HCT116 (cell line): ENCODE measurements at regions not wholly inside any gene's neighbourhood (a gene's known extent, or its start where the extent isn't known, plus 50 kb on each side); places are given as distances from the start of the nearest gene placed in this dataset.

Source experiments
- ATAC-seq: fragments of 200-7000 bp; cut with Tn5 transposase; 2 replicates; pipeline ENCODE4 v1.9.1; 2020; ENCODE audit warnings: mild to moderate bottlenecking, moderate library complexity
- BruUV-seq: library from RNA; stranded (reverse); fragments of 400-500 nt; replicated peaks from 2 replicates; lab custom pipeline; 2021; lab: Mats Ljungman, UMichigan
- CTCF ChIA-PET: fragments of 300-600 bp; sonication (Branson Sonifier 250); formaldehyde crosslinking; loops from one replicate; lab custom pipeline; 2021; ENCODE audit warnings: antibody characterized with exemption; lab: Charles Lee
- POLR2A ChIA-PET: fragments of 300-600, 350-600 bp; sonication (Branson Sonifier 250); formaldehyde crosslinking; loops from one replicate; lab custom pipeline; 2021; ENCODE audit warnings: antibody characterized with exemption; lab: Charles Lee
- RAD21 ChIA-PET, 2 experiments: fragments of 300-600 bp; sonication (Branson Sonifier 250); formaldehyde crosslinking; loops; one replicate each; lab custom pipeline; 2023; ENCODE audit warnings: low total read pairs in 2 of 2; ENCODE audit not compliant: uncharacterized antibody in 2 of 2, unreplicated experiment in 2 of 2, low non-redundant PET in 1 of 2; lab: Charles Lee
- DNase-seq: peaks from one replicate; pipeline ENCODE4 v3.0.0-alpha.2; 2010; ENCODE audit warnings: low read depth, low spot score
- H2AFZ ChIP-seq: fragments of 200-600 bp; shearing (Covaris generic), sonication (generic); 2 replicates; pipeline ENCODE4 v1.6.1; 2017; ENCODE audit warnings: low read depth, mixed run types, mixed read lengths, antibody characterized with exemption, low read length; ENCODE audit not compliant: poor library complexity, severe bottlenecking
- H3K27ac ChIP-seq: 2 replicates; pipeline ENCODE4 v1.5.1; 2012; ENCODE audit warnings: low read depth, low read length
- H3K27me3 ChIP-seq: fragments of 200-600 bp; sonication (generic); 2 replicates; pipeline ENCODE4 v1.6.1; 2016; ENCODE audit warnings: mixed run types, low read length, mixed read lengths; ENCODE audit not compliant: insufficient read depth
- H3K36me3 ChIP-seq, 2 experiments: fragments of 200-500 bp in 1 of 2; fragments of 200-600 bp in 1 of 2; sonication (Bioruptor generic) in 1 of 2; sonication (generic) in 1 of 2; 2 replicates each; pipeline versions ENCODE4 v1.5.1 to v1.6.1; 2014 to 2016; ENCODE audit warnings: low read length in 2 of 2, inconsistent platforms in 1 of 2, mixed read lengths in 1 of 2, mixed run types in 1 of 2; ENCODE audit not compliant: insufficient read depth in 2 of 2, control insufficient read depth in 1 of 2
- H3K4me1 ChIP-seq, 2 experiments: fragments of 200-600 bp in 1 of 2; sonication (generic) in 1 of 2; 2 replicates each; pipeline versions ENCODE4 v1.5.1 to v1.6.1; 2012 to 2017; ENCODE audit warnings: low read length in 2 of 2, inconsistent platforms in 1 of 2, mild to moderate bottlenecking in 1 of 2, mixed read lengths in 1 of 2, mixed run types in 1 of 2, moderate library complexity in 1 of 2; ENCODE audit not compliant: insufficient read depth in 2 of 2, control insufficient read depth in 1 of 2
- H3K4me2 ChIP-seq: fragments of 200-600 bp; sonication (generic); 2 replicates; pipeline ENCODE4 v1.6.1; 2017; ENCODE audit warnings: mixed run types, low read length, mixed read lengths
- H3K4me3 ChIP-seq, 2 experiments: fragments of 200-600 bp in 1 of 2; sonication (generic) in 1 of 2; replicated peaks in 1 of 2; 2 replicates each; pipeline ENCODE4 v1.5.1; 2011 to 2016; ENCODE audit warnings: low read length in 2 of 2, control low read depth in 1 of 2, low read depth in 1 of 2, mild to moderate bottlenecking in 1 of 2, mixed read lengths in 1 of 2, mixed run types in 1 of 2
- H3K79me2 ChIP-seq: fragments of 200-600 bp; sonication (generic); 2 replicates; pipeline ENCODE4 v1.6.1; 2017; ENCODE audit warnings: mild to moderate bottlenecking, mixed run types, low read length, moderate library complexity, mixed read lengths; ENCODE audit not compliant: insufficient read depth
- H3K9ac ChIP-seq: fragments of 200-600 bp; sonication (generic); 2 replicates; pipeline ENCODE4 v1.6.1; 2016; ENCODE audit warnings: low read length, mixed read lengths
- H3K9me2 ChIP-seq: fragments of 200-600 bp; sonication (generic), shearing (Covaris generic); 2 replicates; pipeline ENCODE4 v1.6.1; 2017; ENCODE audit warnings: mixed run types, mild to moderate bottlenecking, moderate library complexity; ENCODE audit not compliant: insufficient read depth
- H3K9me3 ChIP-seq, 2 experiments: fragments of 200-500 bp in 1 of 2; fragments of 200-600 bp in 1 of 2; sonication (Bioruptor generic) in 1 of 2; sonication (generic) in 1 of 2; 2 replicates each; pipeline ENCODE4 v1.6.1; 2014 to 2017; ENCODE audit warnings: low read length in 2 of 2, mixed read lengths in 2 of 2, inconsistent platforms in 1 of 2, low read depth in 1 of 2, mild to moderate bottlenecking in 1 of 2, mixed run types in 1 of 2, moderate library complexity in 1 of 2; ENCODE audit not compliant: control insufficient read depth in 1 of 2, insufficient read depth in 1 of 2
- H4K20me1 ChIP-seq: fragments of 200-600 bp; sonication (generic), shearing (Covaris generic); 2 replicates; pipeline ENCODE4 v1.6.1; 2017; ENCODE audit warnings: mixed run types, mild to moderate bottlenecking, moderate library complexity; ENCODE audit not compliant: insufficient read depth
- ATF3 ChIP-seq: IDR thresholded peaks from 2 replicates; pipeline ENCODE4 v1.6.1; 2012
- CTCF ChIP-seq, 3 experiments: fragments of 200-600 bp in 1 of 3; sonication (generic) in 1 of 3; IDR thresholded peaks in 2 of 3; conservative IDR thresholded peaks in 1 of 3; 2 replicates each; pipeline ENCODE4 v1.5.1; 2012 to 2017; ENCODE audit warnings: low read depth in 2 of 3, low read length in 2 of 3, antibody characterized with exemption in 1 of 3, borderline replicate concordance in 1 of 3, control low read depth in 1 of 3, mild to moderate bottlenecking in 1 of 3, mixed read lengths in 1 of 3, mixed run types in 1 of 3, moderate library complexity in 1 of 3; ENCODE audit not compliant: insufficient read depth in 1 of 3
- EGR1 ChIP-seq: IDR thresholded peaks from 2 replicates; pipeline ENCODE4 v1.6.1; 2012; ENCODE audit warnings: low read depth
- EZH2 ChIP-seq: fragments of 200-600 bp; sonication (generic); IDR thresholded peaks from 2 replicates; pipeline ENCODE4 v1.6.1; 2017; ENCODE audit warnings: antibody characterized with exemption, mixed run types
- EZH2phosphoT487 ChIP-seq: fragments of 200-600 bp; IDR thresholded peaks from 2 replicates; pipeline ENCODE4 v1.6.1; 2018; ENCODE audit warnings: antibody characterized with exemption, borderline replicate concordance
- FOSL1 ChIP-seq: IDR thresholded peaks from 2 replicates; pipeline ENCODE4 v1.6.1; 2012; ENCODE audit warnings: low read depth
- JUND ChIP-seq: IDR thresholded peaks from 2 replicates; pipeline ENCODE4 v1.6.1; 2012
- MAX ChIP-seq: IDR thresholded peaks from 2 replicates; pipeline ENCODE4 v1.6.1; 2012
- POLR2A ChIP-seq: IDR thresholded peaks from 2 replicates; pipeline ENCODE4 v1.7.0; 2011; ENCODE audit warnings: borderline replicate concordance; ENCODE audit not compliant: insufficient read depth, insufficient read length; ENCODE audit errors: extremely low read depth
- POLR2AphosphoS5 ChIP-seq: IDR thresholded peaks from 2 replicates; pipeline ENCODE4 v1.6.1; 2011; ENCODE audit warnings: mild to moderate bottlenecking, low read depth, low read length, moderate library complexity
- RAD21 ChIP-seq: IDR thresholded peaks from 2 replicates; pipeline ENCODE4 v1.6.1; 2012; ENCODE audit warnings: low read depth, mild to moderate bottlenecking
- REST ChIP-seq: IDR thresholded peaks from 2 replicates; pipeline ENCODE4 v1.6.1; 2012; ENCODE audit warnings: low read depth
- SIN3A ChIP-seq: IDR thresholded peaks from 2 replicates; pipeline ENCODE4 v1.6.1; 2012; ENCODE audit warnings: low read depth
- SP1 ChIP-seq: IDR thresholded peaks from 2 replicates; pipeline ENCODE4 v1.6.1; 2012; ENCODE audit warnings: low read depth
- SRF ChIP-seq: IDR thresholded peaks from 2 replicates; pipeline ENCODE4 v1.6.1; 2012; ENCODE audit warnings: low read depth
- YY1 ChIP-seq: IDR thresholded peaks from 2 replicates; pipeline ENCODE4 v1.6.1; 2011; ENCODE audit warnings: low read length, low read depth, moderate library complexity, mild to moderate bottlenecking; ENCODE audit not compliant: insufficient replicate concordance; ENCODE audit errors: extremely low read depth
- ZBTB33 ChIP-seq: IDR thresholded peaks from 2 replicates; pipeline ENCODE4 v1.6.1; 2011; ENCODE audit warnings: mild to moderate bottlenecking, low read length, moderate library complexity; ENCODE audit not compliant: insufficient replicate concordance; ENCODE audit errors: extremely low read depth
- ZFX ChIP-seq: fragments of 450-650 bp; IDR thresholded peaks from 2 replicates; pipeline ENCODE4 v1.6.1; 2017
- ZNF274 ChIP-seq: fragments of 200-500 bp; sonication (Bioruptor generic); IDR thresholded peaks from 2 replicates; pipeline ENCODE4 v1.6.1; 2014; ENCODE audit warnings: mild to moderate bottlenecking, low read depth, low read length, inconsistent platforms
- intact Hi-C: fragments of 100-400 bp; cut with micrococcal nuclease; formaldehyde crosslinking; loops from 2 replicates; pipeline ENCODE4 v1.10.0; 2022

- Histone ChIP-seq H3K9ac (no peak overlapping the region), H2AFZ (no peak overlapping the region), H3K4me3 (no peak overlapping the region), H3K27me3 (0 out of 2 replicates have a peak, but pooled peaks cover 5% of the 10 kb centered on the region), H3K27ac (no peak overlapping the region), H3K79me2 (no peaks in the 10 kb centered on the region), H3K9me3 (no peaks in the 10 kb centered on the region), H3K9me2 (no peaks in the 10 kb centered on the region), H3K4me2 (no peak overlapping the region), H3K36me3 (no peaks in the 10 kb centered on the region), H3K4me1 (no peaks in the 10 kb centered on the region), H4K20me1 (no peaks in the 10 kb centered on the region)
- intact Hi-C loops, result no loop called here
- ChIA-PET POLR2A (no interaction called here), RAD21 (no interaction called here), CTCF (no interaction called here)
- BruUV-seq, result no TSS peak
- ATAC-seq (no peak), DNase-seq (no peak)
- TF ChIP-seq SRF (no peak), CTCF (IDR thresholded peaks at IDR 0.05 in 2 of 3, conservative IDR thresholded peaks at IDR 0.05 in 1 of 3; ENCODE audit: borderline replicate concordance in 1 of 3, insufficient read depth in 1 of 3, low read depth in 2 of 3, low read length in 2 of 3) (no peak), YY1 (no peak), POLR2A (no peak), ZNF274 (no peak), POLR2AphosphoS5 (no peak), MAX (no peak), RAD21 (no peak), SP1 (no peak), EGR1 (no peak), ATF3 (no peak), SIN3A (no peak), REST (no peak), FOSL1 (no peak), EZH2 (no peak), JUND (no peak), ZBTB33 (no peak), EZH2phosphoT487 (no peak), ZFX (no peak)
Observed at GRCh38 chr17:13154398-13154797, 136.6 kb upstream of the ELAC2 start.
